ENCODE measurements at regions not wholly inside any gene's neighbourhood (a gene's known extent, or its start where the extent isn't known, plus 50 kb on each side); places are given as distances from the start of the nearest gene placed in this dataset.

GRCh38 chr6:164152611-164153010 is 738.1 kb downstream of the QKI start:
- Mint-ChIP-seq H3K27ac (no peak overlapping the region), H3K9me3 (peaks cover 2% of the 10 kb centered on the region), H3K27me3 (no peaks in the 10 kb centered on the region), H3K4me1 (ENCODE audit: low read depth) (no peaks in the 10 kb centered on the region), H3K4me3 (no peak overlapping the region), H3K36me3 (ENCODE audit: low read depth) (no peaks in the 10 kb centered on the region)
- no peak for ATAC-seq (ENCODE audit: poor library complexity)
- Histone ChIP-seq H3K4me1 (ENCODE audit: insufficient read depth, low read length) (no peaks in the 10 kb centered on the region), H3K27ac (ENCODE audit: low read depth in 1 of 2, low read length in 2 of 2) (no peak overlapping the region), H3K36me3 (ENCODE audit: insufficient read depth, low read length) (no peaks in the 10 kb centered on the region), H3K4me3 (ENCODE audit: low read length) (no peak overlapping the region), H3K9me3 (ENCODE audit: control insufficient read depth in 1 of 2, insufficient read depth in 1 of 2, low read length in 2 of 2) (no peaks in the 10 kb centered on the region), H3K27me3 (ENCODE audit: control insufficient read depth in 1 of 2, insufficient read depth in 2 of 2, low read length in 2 of 2) (no peaks in the 10 kb centered on the region)
- POLR2A ChIA-PET: no interaction called here
- intact Hi-C loops (cut with DNase I, micrococcal nuclease): no loop called here
- TF ChIP-seq CTCF (IDR thresholded peaks at IDR 0.05): no peak
- CTCF ChIA-PET: no interaction called here
- DNase-seq: no peak

DNA sequence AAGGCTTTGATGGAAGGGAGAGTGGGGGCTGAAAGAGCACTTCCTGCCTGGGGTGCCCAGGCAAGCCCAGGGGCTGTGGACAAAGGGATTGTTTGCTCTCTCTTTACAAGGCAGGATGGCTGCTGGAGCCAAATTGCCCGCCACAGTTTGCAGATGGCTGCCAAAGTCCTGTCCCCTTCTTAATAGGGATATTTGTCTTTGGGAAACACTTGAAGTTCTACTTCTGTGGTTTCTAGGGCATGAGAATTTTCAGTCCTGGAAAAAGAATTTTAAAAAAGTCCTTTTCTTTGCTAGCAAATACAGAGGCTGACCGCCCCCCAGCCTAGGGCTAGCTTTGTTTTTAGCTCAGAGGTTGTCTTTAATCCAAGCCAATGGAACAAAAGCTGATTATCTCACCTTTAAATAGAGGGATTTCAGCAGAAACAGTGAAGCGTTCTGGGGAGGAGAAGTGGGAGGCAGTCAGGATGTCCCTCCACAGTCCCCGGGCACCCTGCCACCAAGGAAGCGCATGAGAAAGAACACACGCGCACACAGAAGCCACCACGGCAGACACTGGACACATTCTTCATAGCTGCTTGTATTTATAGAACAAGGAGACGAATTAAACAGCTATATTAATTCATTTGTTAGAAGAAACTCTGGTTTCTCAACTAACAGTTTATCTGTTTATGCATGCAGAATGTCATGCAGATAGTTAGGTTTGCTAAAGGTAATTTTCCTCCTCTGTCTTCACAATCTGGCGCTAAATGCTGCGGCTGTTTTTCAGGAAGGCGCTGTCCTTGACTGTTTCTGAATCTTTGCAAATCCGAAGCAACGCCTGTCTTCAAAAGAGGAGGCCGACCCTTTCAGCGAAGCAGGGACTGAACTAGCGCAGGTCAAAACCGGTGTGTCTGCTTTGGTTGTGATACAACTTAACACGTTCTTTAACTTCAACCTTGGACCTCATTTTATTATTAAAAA is 736.9 kb downstream of the QKI start:
- POLR2A ChIA-PET: no interaction called here
- H3K9me3 Mint-ChIP-seq: peaks cover 2% of the 10 kb centered on the region
- no peak overlapping the region for H3K4me3 ChIP-seq (ENCODE audit: low read length)
- CTCF ChIA-PET: no interaction called here
- no peak for TF ChIP-seq CTCF (IDR thresholded peaks at IDR 0.05)
- H3K27ac Mint-ChIP-seq: no peak overlapping the region
- no peaks in the 10 kb centered on the region for H3K27me3 ChIP-seq (ENCODE audit: control insufficient read depth in 1 of 2, insufficient read depth in 2 of 2, low read length in 2 of 2)
- H3K4me3 Mint-ChIP-seq: no peak overlapping the region
- no peaks in the 10 kb centered on the region for H3K36me3 ChIP-seq (ENCODE audit: insufficient read depth, low read length)
- no peaks in the 10 kb centered on the region for H3K4me1 ChIP-seq (ENCODE audit: insufficient read depth, low read length)
- intact Hi-C loops (cut with DNase I, micrococcal nuclease): no loop called here
- H3K4me1 Mint-ChIP-seq (ENCODE audit: low read depth): no peaks in the 10 kb centered on the region
- no peak overlapping the region for H3K27ac ChIP-seq (ENCODE audit: low read depth in 1 of 2, low read length in 2 of 2)
- no peaks in the 10 kb centered on the region for H3K36me3 Mint-ChIP-seq (ENCODE audit: low read depth)
- no peak for DNase-seq
- H3K9me3 ChIP-seq (ENCODE audit: control insufficient read depth in 1 of 2, insufficient read depth in 1 of 2, low read length in 2 of 2): no peaks in the 10 kb centered on the region
- no peak for ATAC-seq (ENCODE audit: poor library complexity)
- no peaks in the 10 kb centered on the region for H3K27me3 Mint-ChIP-seq

- Histone ChIP-seq H3K27me3 (ENCODE audit: control insufficient read depth in 1 of 2, insufficient read depth in 2 of 2, low read length in 2 of 2) (no peaks in the 10 kb centered on the region), H3K4me3 (ENCODE audit: low read length) (no peak overlapping the region), H3K27ac (ENCODE audit: low read depth in 1 of 2, low read length in 2 of 2) (no peak overlapping the region), H3K4me1 (ENCODE audit: insufficient read depth, low read length) (no peaks in the 10 kb centered on the region), H3K9me3 (ENCODE audit: control insufficient read depth in 1 of 2, insufficient read depth in 1 of 2, low read length in 2 of 2) (no peaks in the 10 kb centered on the region), H3K36me3 (ENCODE audit: insufficient read depth, low read length) (no peaks in the 10 kb centered on the region)
- Mint-ChIP-seq H3K27me3 (no peaks in the 10 kb centered on the region), H3K4me1 (ENCODE audit: low read depth) (no peaks in the 10 kb centered on the region), H3K27ac (no peak overlapping the region), H3K4me3 (no peak overlapping the region), H3K9me3 (no peaks in the 10 kb centered on the region), H3K36me3 (ENCODE audit: low read depth) (no peaks in the 10 kb centered on the region)
- no peak for DNase-seq
- POLR2A ChIA-PET: no interaction called here
- CTCF ChIA-PET: no interaction called here
- no peak for TF ChIP-seq CTCF (IDR thresholded peaks at IDR 0.05)
- intact Hi-C loops (cut with DNase I, micrococcal nuclease): no loop called here
- no peak for ATAC-seq (ENCODE audit: poor library complexity)
These were observed 735.7 kb downstream of the QKI start for GRCh38 chr6:164150232-164150631.

Measured in CD4-positive, alpha-beta T cell (primary cell).